Hypothalamus (tissue), 51 donors: ENCODE measurements at regions not wholly inside any gene's neighbourhood (a gene's known extent, or its start where the extent isn't known, plus 50 kb on each side); places are given as distances from the start of the nearest gene placed in this dataset.

Source experiments
- DNase-seq, 51 donors: peaks; one replicate each; lab custom pipeline; 2025; lab: John Stamatoyannopoulos, UW

DNA sequence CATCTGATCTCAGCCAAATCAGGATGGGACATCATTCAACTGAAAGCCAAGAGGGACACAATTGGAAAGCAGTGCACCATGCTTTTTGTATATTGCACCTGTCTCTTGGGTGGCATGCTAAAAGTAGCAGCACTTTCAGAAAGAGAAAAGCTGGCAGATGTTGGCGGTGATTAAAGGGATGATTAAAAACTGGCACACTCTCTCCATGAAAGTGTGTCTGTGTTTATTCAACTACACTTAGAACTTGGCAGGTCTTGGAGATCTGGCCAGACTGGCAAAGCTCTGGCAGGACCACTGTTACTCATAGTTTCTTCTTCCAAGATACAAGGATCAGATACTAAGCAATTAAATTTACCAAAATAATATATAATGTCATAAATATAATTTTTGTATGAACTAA lies 112.9 kb upstream of the ELAVL2 start:
- no peak for DNase-seq

DNA sequence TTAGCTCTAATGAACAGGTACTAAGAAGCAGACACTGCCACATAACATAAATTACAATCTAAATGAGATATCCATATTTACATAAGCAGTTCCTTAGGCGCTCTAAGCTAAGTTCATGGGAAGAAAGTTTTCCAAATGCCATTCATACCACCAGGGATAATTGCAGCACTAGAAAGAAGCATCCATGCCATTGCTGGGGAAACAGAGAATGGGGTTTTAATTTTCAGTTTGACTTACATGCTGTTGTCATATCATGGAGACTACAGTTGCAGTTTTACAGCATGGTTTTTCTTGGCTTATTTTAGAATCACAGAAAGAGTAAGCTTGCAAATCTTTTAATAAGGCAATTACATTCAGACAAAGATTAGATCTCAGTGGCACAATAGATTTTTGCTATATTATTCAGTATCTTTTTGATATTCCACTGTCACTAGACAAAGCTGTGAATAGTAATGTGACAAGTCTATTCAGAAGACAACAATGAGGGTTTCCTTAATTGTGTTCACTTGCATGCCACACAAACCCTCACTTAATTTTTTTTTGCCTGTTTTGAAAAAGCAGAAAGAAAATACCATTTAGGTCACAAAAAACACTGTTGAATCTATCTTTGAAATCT lies 108.4 kb upstream of the ELAVL2 start:
- DNase-seq: peak in 1 of 51 donors; percentile 3

DNA sequence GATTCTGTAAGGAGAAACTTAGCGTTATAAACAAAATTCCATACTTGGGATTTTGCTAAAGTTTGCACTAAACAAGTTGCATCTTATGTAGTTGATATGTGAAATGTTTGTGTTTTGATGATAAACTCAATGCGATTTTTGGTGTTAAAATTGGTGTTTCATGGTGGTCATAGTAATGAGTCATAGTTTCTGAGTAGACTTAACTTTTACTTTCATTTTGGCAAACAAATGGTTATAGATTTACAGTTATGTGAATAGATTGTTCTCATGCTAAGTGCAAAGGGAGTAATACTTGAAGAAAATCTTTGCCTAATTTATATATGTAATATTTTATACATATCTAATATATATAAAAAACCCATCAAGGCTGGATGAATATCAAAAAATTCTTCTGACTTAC lies 107.3 kb upstream of the ELAVL2 start:
- no peak for DNase-seq

DNA sequence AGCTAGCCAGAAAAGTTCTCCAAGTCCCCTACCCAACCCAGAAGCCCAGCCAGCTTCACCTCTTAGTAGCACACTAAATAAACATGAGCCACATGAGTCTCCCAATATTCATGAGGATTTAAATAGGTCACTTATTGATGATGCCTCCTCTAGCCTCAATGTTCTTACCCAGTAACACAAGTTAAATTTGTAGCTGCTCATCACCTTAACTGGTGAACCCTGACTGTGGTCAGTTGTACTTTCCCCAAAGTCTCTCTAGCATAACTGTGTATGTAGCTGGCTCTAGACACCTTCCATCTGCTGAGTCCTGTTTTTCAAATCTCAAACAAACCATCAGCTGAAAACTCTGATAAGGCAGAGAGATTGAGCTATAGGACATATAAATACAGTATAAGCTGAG lies 100.3 kb upstream of the ELAVL2 start:
- DNase-seq: no peak

DNA sequence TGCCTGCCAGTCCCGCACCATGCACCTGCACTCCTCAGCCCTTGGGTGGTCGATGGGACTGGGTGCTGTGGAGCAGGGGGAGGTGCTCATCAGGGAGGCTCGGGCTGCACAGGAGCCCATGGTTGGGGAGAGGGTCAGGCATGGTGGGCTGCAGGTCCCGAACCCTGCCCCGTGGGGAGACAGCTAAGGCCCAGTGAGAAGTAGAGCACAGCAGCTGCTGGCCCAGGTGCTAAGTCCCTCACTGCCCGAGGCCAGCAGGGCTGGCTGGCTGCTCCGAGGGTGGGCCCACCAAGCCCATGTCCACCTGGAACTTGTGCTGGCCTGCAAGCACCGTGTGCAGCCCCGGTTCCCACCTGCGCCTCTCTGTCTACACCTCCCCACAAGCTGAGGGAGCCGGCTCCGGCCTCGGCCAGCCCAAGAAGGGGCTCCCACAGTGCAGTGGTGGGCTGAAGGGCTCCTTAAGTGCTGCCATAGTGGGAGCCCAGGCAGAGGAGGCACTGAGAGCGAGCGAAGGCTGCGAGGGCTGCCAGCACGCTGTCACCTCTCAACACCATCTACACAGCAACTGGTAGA lies 88.5 kb upstream of the ELAVL2 start:
- no peak for DNase-seq

DNA sequence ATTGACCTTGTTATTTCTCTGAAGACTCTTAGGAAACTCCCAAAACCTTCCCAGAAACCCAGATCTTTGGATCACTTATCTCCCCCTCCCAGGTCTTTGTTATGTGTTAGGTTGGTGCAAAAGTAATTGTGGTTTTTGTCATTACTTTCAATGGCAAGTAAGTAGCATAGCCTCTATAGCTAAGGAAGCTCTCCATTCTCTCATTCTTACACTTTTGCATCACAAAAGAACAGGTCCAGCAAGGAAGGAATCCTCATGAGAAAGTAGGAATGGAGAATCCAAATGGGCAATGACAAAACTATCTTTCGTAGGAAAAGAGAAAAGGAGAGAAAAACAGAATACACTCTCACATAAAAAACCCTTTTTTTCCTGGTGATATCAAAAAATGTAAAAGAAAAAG lies 81.3 kb upstream of the ELAVL2 start:
- no peak for DNase-seq

DNA sequence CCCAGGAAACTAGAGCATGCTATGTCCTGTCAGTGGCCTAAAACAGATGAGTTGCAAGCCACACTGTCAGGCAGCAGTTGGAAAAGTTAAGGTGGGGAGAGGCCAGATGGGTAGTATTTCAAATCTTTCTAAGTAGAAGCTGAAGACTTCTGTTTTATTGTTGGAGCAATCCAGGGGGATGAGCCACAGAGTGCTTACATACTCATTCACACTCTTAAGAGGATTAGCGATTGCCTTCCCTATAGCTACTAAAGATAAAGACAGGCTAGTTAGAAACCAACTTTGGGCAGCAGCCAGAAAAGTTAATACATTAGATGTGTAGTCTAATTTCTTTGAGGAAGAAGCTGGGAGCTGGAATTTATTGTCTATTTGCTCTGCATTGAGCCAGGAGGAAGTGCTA lies 61.7 kb upstream of the ELAVL2 start:
- DNase-seq: no peak
